Panc1 (cell line): ENCODE measurements at regions not wholly inside any gene's neighbourhood (a gene's known extent, or its start where the extent isn't known, plus 50 kb on each side); places are given as distances from the start of the nearest gene placed in this dataset.

ENCODE experiments used
- ATAC-seq: fragments of 200-7000 bp; cut with Tn5 transposase; 2 replicates; pipeline ENCODE4 v1.9.1; 2020; ENCODE audit warnings: mild to moderate bottlenecking, moderate library complexity
- BruUV-seq: library from RNA; stranded (reverse); fragments of 400-500 nt; replicated peaks from 2 replicates; lab custom pipeline; 2021; lab: Mats Ljungman, UMichigan
- CTCF ChIA-PET: fragments of 300-600 bp; sonication (Branson Sonifier 250); formaldehyde crosslinking; loops from one replicate; lab custom pipeline; 2022; ENCODE audit warnings: antibody characterized with exemption; lab: Charles Lee
- POLR2A ChIA-PET: fragments of 300-600 bp; sonication (Branson Sonifier 250); formaldehyde crosslinking; loops from one replicate; lab custom pipeline; 2022; ENCODE audit warnings: antibody characterized with exemption; lab: Charles Lee
- DNase-seq: peaks from one replicate; pipeline ENCODE4 v3.0.0-alpha.2; 2010; ENCODE audit warnings: low read depth, low spot score
- H3K27ac ChIP-seq: 2 replicates; pipeline ENCODE4 v1.5.1; 2011; ENCODE audit warnings: mild to moderate bottlenecking, low read length, inconsistent platforms
- H3K27me3 ChIP-seq: fragments of 200-500 bp; sonication (Bioruptor generic); 2 replicates; pipeline ENCODE4 v1.6.0; 2014; ENCODE audit warnings: low read length, inconsistent platforms; ENCODE audit not compliant: control insufficient read depth, insufficient read depth
- H3K36me3 ChIP-seq: fragments of 200-500 bp; sonication (Bioruptor generic); 2 replicates; pipeline ENCODE4 v1.5.1; 2014; ENCODE audit warnings: inconsistent platforms, mild to moderate bottlenecking, low read length, moderate library complexity; ENCODE audit not compliant: control insufficient read depth, insufficient read depth
- H3K4me1 ChIP-seq: 2 replicates; pipeline ENCODE4 v1.5.1; 2011; ENCODE audit warnings: inconsistent platforms, mild to moderate bottlenecking, low read length, moderate library complexity; ENCODE audit not compliant: control insufficient read depth, insufficient read depth
- H3K4me3 ChIP-seq, 2 experiments: 2 replicates each; pipeline ENCODE4 v1.5.1; 2011 to 2012; ENCODE audit warnings: low read depth in 2 of 2, low read length in 2 of 2, mild to moderate bottlenecking in 2 of 2, inconsistent platforms in 1 of 2, moderate library complexity in 1 of 2
- H3K9me3 ChIP-seq: fragments of 200-500 bp; sonication (Bioruptor generic); 2 replicates; pipeline ENCODE4 v1.5.1; 2014; ENCODE audit warnings: low read depth, mild to moderate bottlenecking, inconsistent platforms, low read length, moderate library complexity; ENCODE audit not compliant: control insufficient read depth, insufficient read depth
- CTCF ChIP-seq: fragments of 450-650 bp; IDR thresholded peaks from 2 replicates; pipeline ENCODE4 v1.5.1; 2017; ENCODE audit warnings: mild to moderate bottlenecking
- POLR2AphosphoS5 ChIP-seq: IDR thresholded peaks from 2 replicates; pipeline ENCODE4 v1.6.1; 2012; ENCODE audit warnings: mild to moderate bottlenecking, low read depth, low read length, moderate library complexity
- REST ChIP-seq, 2 experiments: IDR thresholded peaks; 2 replicates each; pipeline ENCODE4 v1.6.1; 2011 to 2012; ENCODE audit warnings: low read depth in 2 of 2, control low read depth in 1 of 2, low read length in 1 of 2, mild to moderate bottlenecking in 1 of 2, moderate library complexity in 1 of 2; ENCODE audit not compliant: insufficient read depth in 1 of 2
- SIN3A ChIP-seq: IDR thresholded peaks from 2 replicates; pipeline ENCODE4 v1.6.1; 2012; ENCODE audit warnings: low read depth, mild to moderate bottlenecking, low read length, moderate library complexity, borderline replicate concordance; ENCODE audit not compliant: insufficient read depth
- TCF7L2 ChIP-seq: IDR thresholded peaks from 2 replicates; pipeline ENCODE4 v1.6.1; 2011; ENCODE audit warnings: mild to moderate bottlenecking, low read depth, low read length, inconsistent platforms
- in situ Hi-C: cut with HindIII; loops from 2 replicates; pipeline ENCODE4 v1.10.0; 2016; ENCODE audit warnings: low sequenced_read_pairs, low pct_unique_long_range_greater_than_20kb
- intact Hi-C: fragments of 100-400 bp; cut with micrococcal nuclease; formaldehyde crosslinking; loops from one replicate; pipeline ENCODE4 v1.10.0; 2022; ENCODE audit not compliant: unreplicated experiment

GRCh38 chr18:67301592-67301991, 214.9 kb downstream of the DSEL start:
- no peak overlapping the region for H3K27ac ChIP-seq
- ChIA-PET CTCF (no interaction called here), POLR2A (no interaction called here)
- H3K27me3 ChIP-seq: no peaks in the 10 kb centered on the region
- DNase-seq: no peak
- ATAC-seq: no peak
- no peaks in the 10 kb centered on the region for H3K9me3 ChIP-seq
- intact Hi-C loops (no loop called here), in situ Hi-C loops (no loop called here)
- H3K36me3 ChIP-seq: no peaks in the 10 kb centered on the region
- no peaks in the 10 kb centered on the region for H3K4me1 ChIP-seq
- no peak overlapping the region for H3K4me3 ChIP-seq
- TF ChIP-seq POLR2AphosphoS5 (no peak), SIN3A (no peak), REST (IDR thresholded peaks at IDR 0.05; ENCODE audit: insufficient read depth in 1 of 2, low read depth in 2 of 2, low read length in 1 of 2) (no peak), TCF7L2 (no peak), CTCF (no peak)
- no TSS peak for BruUV-seq

- no peak for TF ChIP-seq REST (IDR thresholded peaks at IDR 0.05; ENCODE audit: insufficient read depth in 1 of 2, low read depth in 2 of 2, low read length in 1 of 2)
- no peak for TF ChIP-seq SIN3A
- TF ChIP-seq CTCF: no peak
- no peak for TF ChIP-seq TCF7L2
- no peak for TF ChIP-seq POLR2AphosphoS5
- POLR2A ChIA-PET: no interaction called here
- in situ Hi-C loops: no loop called here
These were observed 216.0 kb downstream of the DSEL start for GRCh38 chr18:67300498-67300897.

More at GRCh38 chr18:67300498-67300897, 216.0 kb downstream of the DSEL start:
- no peaks in the 10 kb centered on the region for H3K4me1 ChIP-seq
- H3K9me3 ChIP-seq: no peaks in the 10 kb centered on the region
- H3K36me3 ChIP-seq: no peaks in the 10 kb centered on the region
- no TSS peak for BruUV-seq
- H3K27me3 ChIP-seq: no peaks in the 10 kb centered on the region
- no peak overlapping the region for H3K27ac ChIP-seq
- CTCF ChIA-PET: no interaction called here
- DNase-seq: no peak
- H3K4me3 ChIP-seq: no peak overlapping the region
- ATAC-seq: no peak
- intact Hi-C loops: no loop called here
